Psoas muscle (tissue), 7 donors: ENCODE measurements at regions not wholly inside any gene's neighbourhood (a gene's known extent, or its start where the extent isn't known, plus 50 kb on each side); places are given as distances from the start of the nearest gene placed in this dataset.
"Not testable (repeated sequence)": the region's sequence is repeated elsewhere in the genome, so short reads cannot be mapped to it uniquely, and the experiment has no call there.

Source experiments
- ATAC-seq, 4 donors: fragments of 200-7000 bp; cut with Tn5 transposase; one replicate each; pipeline ENCODE4 v1.9.1; 2020; ENCODE audit warnings: moderate library complexity in 3 of 4, mild to moderate bottlenecking in 2 of 4
- DNase-seq, 2 donors: peaks; one replicate each; pipeline ENCODE4 v3.0.0-alpha.2; 2020
- H3K27ac ChIP-seq: fragments of 200-600 bp; one replicate; pipeline ENCODE4 v1.8.0; 2022
- H3K27me3 ChIP-seq, 3 donors: fragments of 200-600 bp in 1 of 3; one replicate each; pipeline versions ENCODE4 v1.6.1 to v1.8.0; 2013 to 2022; ENCODE audit warnings: low read length in 2 of 3, mild to moderate bottlenecking in 2 of 3, moderate library complexity in 1 of 3; ENCODE audit not compliant: insufficient read depth in 3 of 3
- H3K36me3 ChIP-seq, 2 donors: fragments of 200-600 bp in 1 of 2; one replicate each; pipeline versions ENCODE4 v1.6.1 to v1.8.0; 2013 to 2022; ENCODE audit warnings: low read depth in 1 of 2, mild to moderate bottlenecking in 1 of 2, moderate library complexity in 1 of 2; ENCODE audit not compliant: insufficient read depth in 1 of 2
- H3K4me1 ChIP-seq: fragments of 200-600 bp; one replicate; pipeline ENCODE4 v1.8.0; 2022
- H3K4me3 ChIP-seq: fragments of 200-600 bp; one replicate; pipeline ENCODE4 v1.8.0; 2022; ENCODE audit warnings: mild to moderate bottlenecking
- H3K9me3 ChIP-seq: fragments of 200-600 bp; one replicate; pipeline ENCODE4 v1.8.0; 2022
- WGBS, 3 donors: extraction: QIAGEN DNeasy Blood & Tissue Kit; methylation state at CpG; one replicate each; pipeline versions ENCODE4 v1.1.6 to v1.1.7; 2013; 5-methylcytosine and 5-hydroxymethylcytosine counted together
- intact Hi-C, 2 donors: fragments of 100-400 bp; cut with DNase I; formaldehyde crosslinking; loops; one replicate each; pipeline versions ENCODE4 v1.11.0 to v1.14.2; 2022
- TF ChIP-seq, protein P1 (sequence below): fragments of 200-600 bp; IDR thresholded peaks from one replicate; pipeline ENCODE4 v1.8.0; 2022; ENCODE audit warnings: antibody characterized with exemption
- donor health status: healthy with polysubstance abuse.
- donor health status: DM: no; HTN: no; CAD: no; lungs with moderate emphysema.
- donor health status: Bipolar disorder and iron deficiency.
- donor health status: healthy.
- donor health status: DM: yes; HTN: yes; CAD: no.
- donor health status: DM: no; HTN: no; CAD: no.
- donor health status: DM: yes; HTN: yes; CAD: no.

GRCh38 chr2:193076995-193077394 lies 882.3 kb upstream of the TMEFF2 start:
- Histone ChIP-seq H3K27ac (no peak overlapping the region), H3K9me3 (no peaks in the 10 kb centered on the region), H3K4me3 (no peak overlapping the region), H3K4me1 (no peaks in the 10 kb centered on the region), H3K27me3 (no peaks in the 10 kb centered on the region), H3K36me3 (no peaks in the 10 kb centered on the region)
- ATAC-seq (no peak), DNase-seq (no peak)
- TF ChIP-seq, protein P1, sequence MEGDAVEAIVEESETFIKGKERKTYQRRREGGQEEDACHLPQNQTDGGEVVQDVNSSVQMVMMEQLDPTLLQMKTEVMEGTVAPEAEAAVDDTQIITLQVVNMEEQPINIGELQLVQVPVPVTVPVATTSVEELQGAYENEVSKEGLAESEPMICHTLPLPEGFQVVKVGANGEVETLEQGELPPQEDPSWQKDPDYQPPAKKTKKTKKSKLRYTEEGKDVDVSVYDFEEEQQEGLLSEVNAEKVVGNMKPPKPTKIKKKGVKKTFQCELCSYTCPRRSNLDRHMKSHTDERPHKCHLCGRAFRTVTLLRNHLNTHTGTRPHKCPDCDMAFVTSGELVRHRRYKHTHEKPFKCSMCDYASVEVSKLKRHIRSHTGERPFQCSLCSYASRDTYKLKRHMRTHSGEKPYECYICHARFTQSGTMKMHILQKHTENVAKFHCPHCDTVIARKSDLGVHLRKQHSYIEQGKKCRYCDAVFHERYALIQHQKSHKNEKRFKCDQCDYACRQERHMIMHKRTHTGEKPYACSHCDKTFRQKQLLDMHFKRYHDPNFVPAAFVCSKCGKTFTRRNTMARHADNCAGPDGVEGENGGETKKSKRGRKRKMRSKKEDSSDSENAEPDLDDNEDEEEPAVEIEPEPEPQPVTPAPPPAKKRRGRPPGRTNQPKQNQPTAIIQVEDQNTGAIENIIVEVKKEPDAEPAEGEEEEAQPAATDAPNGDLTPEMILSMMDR: no peak
- intact Hi-C loops: no loop called here

DNA sequence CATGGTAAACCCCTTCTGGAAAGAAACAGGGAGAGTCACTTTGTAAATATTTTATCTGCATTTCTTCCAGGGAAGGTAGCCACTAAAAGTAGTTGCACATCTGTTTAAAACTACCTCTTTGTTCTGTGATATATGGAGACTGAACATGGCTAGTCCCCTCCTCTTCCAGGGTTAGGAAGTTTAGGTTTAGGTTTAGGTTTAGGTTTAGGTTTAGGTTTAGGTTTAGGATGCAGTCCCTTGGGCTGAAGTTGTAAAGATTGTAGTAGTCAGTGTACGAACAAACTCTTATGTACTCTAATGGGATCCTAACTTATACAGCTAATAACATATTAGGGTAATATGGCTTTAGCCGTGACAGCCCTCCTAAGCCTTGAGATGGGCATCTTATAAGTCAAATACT lies 880.2 kb upstream of the TMEFF2 start:
- DNase-seq (no peak), ATAC-seq (no peak)
- 84 to 91% (median 85%) methylated on average over 2 of the region's 2 CpGs for WGBS, 3 donors
- Histone ChIP-seq H3K4me3 (no peak overlapping the region), H3K9me3 (no peaks in the 10 kb centered on the region), H3K4me1 (no peaks in the 10 kb centered on the region), H3K27ac (no peak overlapping the region), H3K36me3 (no peaks in the 10 kb centered on the region), H3K27me3 (no peaks in the 10 kb centered on the region)
- intact Hi-C loops: no loop called here
- TF ChIP-seq, protein P1: no peak

DNA sequence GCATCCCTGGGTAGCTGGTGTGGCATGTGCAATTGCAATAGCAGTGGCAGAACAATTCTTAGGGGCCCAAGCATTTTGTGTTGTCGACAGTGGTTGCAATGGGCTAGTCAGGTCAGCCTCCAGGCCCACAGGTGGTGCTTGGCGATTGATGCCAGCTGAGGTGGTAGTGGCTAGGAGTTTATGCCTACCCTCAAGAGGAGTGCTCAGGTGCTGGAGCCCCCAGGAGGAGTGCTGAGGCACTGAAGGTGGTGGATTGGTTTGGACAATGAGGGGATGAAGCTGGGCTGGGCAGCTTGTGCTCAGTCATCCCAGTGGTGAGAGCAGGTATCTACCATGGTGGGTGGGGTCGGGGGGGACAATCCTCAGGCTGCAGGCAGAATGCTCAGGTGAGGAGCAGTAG lies 877.9 kb upstream of the TMEFF2 start:
- H3K4me3 ChIP-seq: no peak overlapping the region
- no peak overlapping the region for H3K27ac ChIP-seq
- ATAC-seq: no peak
- H3K4me1 ChIP-seq: no peaks in the 10 kb centered on the region
- TF ChIP-seq, protein P1: no peak
- 36 to 70% (median 63%) methylated on average over 3 of the region's 3 CpGs for WGBS, 3 donors
- no peaks in the 10 kb centered on the region for H3K27me3 ChIP-seq
- no peaks in the 10 kb centered on the region for H3K36me3 ChIP-seq
- intact Hi-C loops: no loop called here
- H3K9me3 ChIP-seq: no peaks in the 10 kb centered on the region
- DNase-seq: no peak

DNA sequence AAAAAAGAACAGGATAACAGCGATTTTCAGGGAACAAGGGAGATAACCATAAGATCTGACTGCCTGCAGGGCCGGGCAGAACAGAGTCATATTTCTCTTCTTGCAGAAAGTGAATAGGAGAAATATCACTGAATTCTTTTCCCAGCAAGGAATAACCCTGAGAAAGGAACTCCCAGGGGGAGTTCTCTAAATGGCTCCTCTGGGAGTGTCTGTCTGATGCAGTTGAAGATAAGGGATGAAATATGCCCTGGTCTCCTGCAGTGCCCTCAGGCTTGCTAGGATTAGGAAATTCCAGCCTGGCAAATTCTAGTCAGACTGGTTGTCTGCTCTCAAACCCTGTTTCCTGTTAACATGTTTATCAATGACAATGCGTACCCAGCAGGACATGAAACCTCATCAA lies 830.8 kb upstream of the TMEFF2 start:
- H3K36me3 ChIP-seq, H3K4me1 ChIP-seq, H3K9me3 ChIP-seq, H3K27ac ChIP-seq, intact Hi-C loops, ATAC-seq, DNase-seq, H3K4me3 ChIP-seq, H3K27me3 ChIP-seq: not testable (repeated sequence)
- 60 to 74% (median 74%) methylated on average over 3 of the region's 3 CpGs for WGBS, 3 donors

DNA sequence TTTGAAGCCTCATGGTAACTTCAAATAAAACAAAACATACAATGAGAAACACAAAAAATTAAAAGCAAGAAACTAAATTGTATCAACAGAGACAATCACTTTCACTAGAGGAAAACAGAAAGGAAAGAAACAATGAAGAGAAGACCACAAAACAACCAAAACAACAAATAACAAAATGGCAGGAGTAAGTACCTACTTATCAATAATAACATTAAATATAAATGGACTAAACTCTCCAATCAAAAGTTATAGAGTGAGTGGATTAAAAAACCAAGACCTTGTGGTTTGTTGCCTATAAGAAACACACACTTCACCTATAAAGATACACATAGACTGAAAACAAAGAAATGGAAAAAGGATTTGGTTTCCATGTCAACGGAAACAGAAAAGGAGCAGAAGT lies 830.1 kb upstream of the TMEFF2 start:
- no peak for ATAC-seq

More for the DNA sequence above, 830.1 kb upstream of the TMEFF2 start:
- no peak overlapping the region for H3K4me3 ChIP-seq
- no peak for DNase-seq
- peaks cover 10% of the 10 kb centered on the region for H3K9me3 ChIP-seq
- H3K4me1 ChIP-seq: no peaks in the 10 kb centered on the region
- H3K27me3 ChIP-seq: no peaks in the 10 kb centered on the region
- intact Hi-C loops: no loop called here
- TF ChIP-seq, protein P1: no peak
- WGBS, 3 donors: 81 to 93% (median 87%) methylated on average over 1 of the region's 1 CpG
- H3K27ac ChIP-seq: no peak overlapping the region
- H3K36me3 ChIP-seq: no peaks in the 10 kb centered on the region
